ENCODE measurements at regions not wholly inside any gene's neighbourhood (a gene's known extent, or its start where the extent isn't known, plus 50 kb on each side); places are given as distances from the start of the nearest gene placed in this dataset.

- TF ChIP-seq, protein P1, sequence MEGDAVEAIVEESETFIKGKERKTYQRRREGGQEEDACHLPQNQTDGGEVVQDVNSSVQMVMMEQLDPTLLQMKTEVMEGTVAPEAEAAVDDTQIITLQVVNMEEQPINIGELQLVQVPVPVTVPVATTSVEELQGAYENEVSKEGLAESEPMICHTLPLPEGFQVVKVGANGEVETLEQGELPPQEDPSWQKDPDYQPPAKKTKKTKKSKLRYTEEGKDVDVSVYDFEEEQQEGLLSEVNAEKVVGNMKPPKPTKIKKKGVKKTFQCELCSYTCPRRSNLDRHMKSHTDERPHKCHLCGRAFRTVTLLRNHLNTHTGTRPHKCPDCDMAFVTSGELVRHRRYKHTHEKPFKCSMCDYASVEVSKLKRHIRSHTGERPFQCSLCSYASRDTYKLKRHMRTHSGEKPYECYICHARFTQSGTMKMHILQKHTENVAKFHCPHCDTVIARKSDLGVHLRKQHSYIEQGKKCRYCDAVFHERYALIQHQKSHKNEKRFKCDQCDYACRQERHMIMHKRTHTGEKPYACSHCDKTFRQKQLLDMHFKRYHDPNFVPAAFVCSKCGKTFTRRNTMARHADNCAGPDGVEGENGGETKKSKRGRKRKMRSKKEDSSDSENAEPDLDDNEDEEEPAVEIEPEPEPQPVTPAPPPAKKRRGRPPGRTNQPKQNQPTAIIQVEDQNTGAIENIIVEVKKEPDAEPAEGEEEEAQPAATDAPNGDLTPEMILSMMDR (conservative IDR thresholded peaks at IDR 0.05; ENCODE audit: low read length) = no peak
- TF ChIP-seq EZH2phosphoT487 (IDR thresholded peaks at IDR 0.05; ENCODE audit: borderline replicate concordance, low read depth, low read length) = no peak
These were observed 299.7 kb upstream of the PRDM1 start for GRCh38 chr6:105786449-105786848.

Measured in OCI-LY7 (cell line).